H9 (cell line): ENCODE measurements at regions not wholly inside any gene's neighbourhood (a gene's known extent, or its start where the extent isn't known, plus 50 kb on each side); places are given as distances from the start of the nearest gene placed in this dataset.

Experiments used
- DNase-seq: peaks from one replicate; pipeline ENCODE4 v3.0.0-alpha.2; 2017
- H2AFZ ChIP-seq: one replicate; pipeline ENCODE4 v1.6.1; 2013; ENCODE audit warnings: mild to moderate bottlenecking, low read length, control low read depth, moderate library complexity
- H2AK5ac ChIP-seq: 2 replicates; pipeline ENCODE4 v1.6.1; 2013; ENCODE audit warnings: low read length, control low read depth, mixed read lengths; ENCODE audit not compliant: insufficient read length
- H2BK120ac ChIP-seq: one replicate; pipeline ENCODE4 v1.6.1; 2013; ENCODE audit warnings: low read depth, mild to moderate bottlenecking, low read length, control low read depth, inconsistent platforms; ENCODE audit not compliant: poor library complexity, severe bottlenecking
- H2BK12ac ChIP-seq: 2 replicates; pipeline ENCODE4 v1.6.1; 2013; ENCODE audit warnings: low read length, control low read depth, mixed read lengths, low read depth; ENCODE audit not compliant: insufficient read length
- H2BK15ac ChIP-seq: 2 replicates; pipeline ENCODE4 v1.6.1; 2013; ENCODE audit warnings: low read depth, low read length, control low read depth
- H2BK20ac ChIP-seq: one replicate; pipeline ENCODE4 v1.6.1; 2013; ENCODE audit warnings: low read depth, mild to moderate bottlenecking, low read length, control low read depth, inconsistent platforms; ENCODE audit not compliant: poor library complexity, severe bottlenecking
- H2BK5ac ChIP-seq: 2 replicates; pipeline ENCODE4 v1.6.1; 2013; ENCODE audit warnings: low read length, control low read depth, mixed read lengths; ENCODE audit not compliant: insufficient read length
- H3K14ac ChIP-seq: 2 replicates; pipeline ENCODE4 v1.6.1; 2013; ENCODE audit warnings: low read length, control low read depth; ENCODE audit not compliant: insufficient read depth
- H3K18ac ChIP-seq: 2 replicates; pipeline ENCODE4 v1.6.1; 2013; ENCODE audit warnings: low read depth, mild to moderate bottlenecking, mixed read lengths, low read length, control low read depth; ENCODE audit not compliant: insufficient read length
- H3K23ac ChIP-seq: 2 replicates; pipeline ENCODE4 v1.6.1; 2013; ENCODE audit warnings: low read length, control low read depth, mixed read lengths, low read depth; ENCODE audit not compliant: insufficient read length
- H3K23me2 ChIP-seq: 2 replicates; pipeline ENCODE4 v1.6.1; 2013; ENCODE audit warnings: low read depth, mild to moderate bottlenecking, mixed read lengths, low read length, control low read depth; ENCODE audit not compliant: insufficient read length, poor library complexity, severe bottlenecking
- H3K27ac ChIP-seq: 2 replicates; pipeline ENCODE4 v1.5.1; 2013; ENCODE audit warnings: low read length, control low read depth, mixed read lengths, low read depth; ENCODE audit not compliant: insufficient read length
- H3K27me3 ChIP-seq: 2 replicates; pipeline ENCODE4 v1.6.1; 2013; ENCODE audit warnings: low read length, control low read depth, inconsistent platforms; ENCODE audit not compliant: insufficient read depth
- H3K4ac ChIP-seq: 2 replicates; pipeline ENCODE4 v1.6.1; 2013; ENCODE audit warnings: low read depth, mild to moderate bottlenecking, control low read depth, inconsistent platforms, low read length, moderate library complexity
- H3K4me1 ChIP-seq: 2 replicates; pipeline ENCODE4 v1.6.1; 2013; ENCODE audit warnings: low read length, control low read depth, inconsistent platforms; ENCODE audit not compliant: insufficient read depth
- H3K4me2 ChIP-seq: 2 replicates; pipeline ENCODE4 v1.6.1; 2013; ENCODE audit warnings: low read length, control low read depth, mixed read lengths; ENCODE audit not compliant: insufficient read length, insufficient read depth
- H3K56ac ChIP-seq: 2 replicates; pipeline ENCODE4 v1.6.1; 2013; ENCODE audit warnings: low read depth, mild to moderate bottlenecking, mixed read lengths, low read length, control low read depth; ENCODE audit not compliant: insufficient read length
- H3K79me1 ChIP-seq: 2 replicates; pipeline ENCODE4 v1.6.1; 2013; ENCODE audit warnings: low read depth, mild to moderate bottlenecking, moderate library complexity, low read length, control low read depth, inconsistent platforms; ENCODE audit not compliant: insufficient read depth, poor library complexity, severe bottlenecking
- H3K79me2 ChIP-seq: 2 replicates; pipeline ENCODE4 v1.6.1; 2013; ENCODE audit warnings: low read length, control low read depth, inconsistent platforms; ENCODE audit not compliant: insufficient read depth
- H3K9ac ChIP-seq: 2 replicates; pipeline ENCODE4 v1.6.1; 2013; ENCODE audit warnings: low read length, control low read depth, mixed read lengths; ENCODE audit not compliant: insufficient read length; ENCODE audit errors: extremely low read depth
- H3K9me3 ChIP-seq: one replicate; pipeline ENCODE4 v1.6.1; 2013; ENCODE audit warnings: low read depth, low read length, inconsistent platforms; ENCODE audit not compliant: control insufficient read depth
- H3T11ph ChIP-seq: one replicate; pipeline ENCODE4 v1.6.1; 2013; ENCODE audit warnings: mild to moderate bottlenecking, low read length, control low read depth, inconsistent platforms
- H4K20me1 ChIP-seq: one replicate; pipeline ENCODE4 v1.6.1; 2013; ENCODE audit not compliant: control insufficient read depth, insufficient read length, insufficient read depth
- H4K5ac ChIP-seq: 2 replicates; pipeline ENCODE4 v1.6.1; 2013; ENCODE audit warnings: low read depth, mild to moderate bottlenecking, mixed read lengths, low read length, control low read depth; ENCODE audit not compliant: insufficient read length
- H4K8ac ChIP-seq: replicated peaks from 2 replicates; pipeline ENCODE4 v1.6.1; 2013; ENCODE audit warnings: low read length, control low read depth, mixed read lengths, low read depth; ENCODE audit not compliant: insufficient read length
- H4K91ac ChIP-seq: 2 replicates; pipeline ENCODE4 v1.6.1; 2013; ENCODE audit warnings: low read depth, mild to moderate bottlenecking, moderate library complexity, mixed read lengths, low read length, control low read depth; ENCODE audit not compliant: insufficient read length
- H3K27ac Mint-ChIP-seq, 3 experiments: 2 replicates in 2 of 3; 3 replicates in 1 of 3; pipeline ENCODE4 v1.8.0; 2020 to 2021; ENCODE audit warnings: mixed read lengths in 3 of 3, mild to moderate bottlenecking in 1 of 3, moderate library complexity in 1 of 3
- H3K27me3 Mint-ChIP-seq: 2 replicates; pipeline ENCODE4 v1.8.0; 2021; ENCODE audit warnings: low read depth, mild to moderate bottlenecking, moderate library complexity, mixed read lengths
- H3K36me3 Mint-ChIP-seq, 3 experiments: 2 replicates in 2 of 3; 3 replicates in 1 of 3; pipeline ENCODE4 v1.8.0; 2020 to 2021; ENCODE audit warnings: low read depth in 3 of 3, mixed read lengths in 3 of 3; ENCODE audit not compliant: insufficient read depth in 1 of 3
- H3K4me1 Mint-ChIP-seq, 2 experiments: 2 replicates each; pipeline ENCODE4 v1.8.0; 2020; ENCODE audit warnings: mixed read lengths in 2 of 2
- H3K4me3 Mint-ChIP-seq, 2 experiments: 2 replicates in 1 of 2; 3 replicates in 1 of 2; pipeline ENCODE4 v1.8.0; 2020 to 2021; ENCODE audit warnings: mild to moderate bottlenecking in 2 of 2, mixed read lengths in 2 of 2, moderate library complexity in 1 of 2
- H3K9me3 Mint-ChIP-seq, 2 experiments: 2 replicates in 1 of 2; 3 replicates in 1 of 2; pipeline ENCODE4 v1.8.0; 2020; ENCODE audit warnings: mild to moderate bottlenecking in 2 of 2, mixed read lengths in 2 of 2, moderate library complexity in 1 of 2
- CTCF ChIP-seq: fragments of 200-600 bp; sonication (generic); conservative IDR thresholded peaks from 3 replicates; pipeline ENCODE4 v1.8.0; 2021; ENCODE audit warnings: antibody characterized with exemption, mild to moderate bottlenecking
- WGBS: extraction: QIAGEN DNeasy Blood & Tissue Kit; methylation state at CpG from one replicate; pipeline ENCODE4 v1.1.7; 2013; ENCODE audit warnings: missing lambda C conversion rate, low lambda C conversion rate, mixed read lengths; ENCODE audit not compliant: insufficient read length; ENCODE audit errors: extremely low coverage; 5-methylcytosine and 5-hydroxymethylcytosine counted together

GRCh38 chr10:36496758-36497157 lies 628.6 kb upstream of the ANKRD30A start:
- peaks cover 6 to 8% of the 10 kb centered on the region in 2 experiments for H3K4me1 Mint-ChIP-seq
- H3K23ac ChIP-seq, result no peak overlapping the region
- no peak overlapping the region for H3K4me2 ChIP-seq
- H3K27ac ChIP-seq, result no peak overlapping the region
- H3T11ph ChIP-seq, result no peak overlapping the region
- H3K9me3 ChIP-seq, result no peaks in the 10 kb centered on the region
- no peak overlapping the region for H3K9ac ChIP-seq
- no peak overlapping the region for H2AFZ ChIP-seq
- no peak overlapping the region for H2BK120ac ChIP-seq
- no peak overlapping the region for H3K4ac ChIP-seq
- no peaks in the 10 kb centered on the region for H3K9me3 Mint-ChIP-seq
- H3K56ac ChIP-seq, result no peak overlapping the region
- DNase-seq, result no peak
- H3K36me3 Mint-ChIP-seq, result no peaks in the 10 kb centered on the region; a peak in 1 of 7 replicates
- no peak overlapping the region for H2AK5ac ChIP-seq
- no peaks in the 10 kb centered on the region for H3K4me1 ChIP-seq
- H3K79me1 ChIP-seq, result no peaks in the 10 kb centered on the region
- no peak for TF ChIP-seq CTCF
- no peak overlapping the region for H2BK5ac ChIP-seq
- H2BK20ac ChIP-seq, result no peak overlapping the region
- no peaks in the 10 kb centered on the region for H4K20me1 ChIP-seq
- no peak overlapping the region for H3K4me3 Mint-ChIP-seq
- no CpG with 5 or more reads among the region's 1 CpG for WGBS
- H2BK12ac ChIP-seq, result no peak overlapping the region
- no peak overlapping the region for H4K5ac ChIP-seq
- no peak overlapping the region for H2BK15ac ChIP-seq
- no peak overlapping the region for H3K14ac ChIP-seq
- no peak overlapping the region for H4K91ac ChIP-seq
- H3K27me3 ChIP-seq, result no peaks in the 10 kb centered on the region
- H3K27ac Mint-ChIP-seq, result no peak overlapping the region
- no peaks in the 10 kb centered on the region for H3K23me2 ChIP-seq
- no peaks in the 10 kb centered on the region for H3K27me3 Mint-ChIP-seq
- H3K79me2 ChIP-seq, result no peaks in the 10 kb centered on the region
- H3K18ac ChIP-seq, result no peak overlapping the region
- no peak overlapping the region for H4K8ac ChIP-seq
